GM12878 (cell line): ENCODE measurements at regions not wholly inside any gene's neighbourhood (a gene's known extent, or its start where the extent isn't known, plus 50 kb on each side); places are given as distances from the start of the nearest gene placed in this dataset.

Source experiments
- ESRRA ChIP-seq: IDR thresholded peaks from 2 replicates; pipeline ENCODE4 v1.6.1; 2012; ENCODE audit warnings: mild to moderate bottlenecking, low read length, improper control_type of control experiment
- ZZZ3 ChIP-seq: IDR thresholded peaks from 2 replicates; pipeline ENCODE4 v1.6.1; 2011; ENCODE audit warnings: low read depth; ENCODE audit not compliant: control insufficient read depth, insufficient read length
- TF ChIP-seq, protein P1 (sequence below), 3 experiments: IDR thresholded peaks in 2 of 3; conservative IDR thresholded peaks in 1 of 3; 2 replicates each; pipeline ENCODE4 v1.5.1; 2011; ENCODE audit warnings: low read depth in 3 of 3, low read length in 3 of 3, mild to moderate bottlenecking in 3 of 3, control low read depth in 2 of 3, moderate library complexity in 2 of 3, inconsistent platforms in 1 of 3, mixed read lengths in 1 of 3; ENCODE audit not compliant: control insufficient read depth in 2 of 3, insufficient read depth in 1 of 3; ENCODE audit errors: extremely low read depth in 1 of 3

DNA sequence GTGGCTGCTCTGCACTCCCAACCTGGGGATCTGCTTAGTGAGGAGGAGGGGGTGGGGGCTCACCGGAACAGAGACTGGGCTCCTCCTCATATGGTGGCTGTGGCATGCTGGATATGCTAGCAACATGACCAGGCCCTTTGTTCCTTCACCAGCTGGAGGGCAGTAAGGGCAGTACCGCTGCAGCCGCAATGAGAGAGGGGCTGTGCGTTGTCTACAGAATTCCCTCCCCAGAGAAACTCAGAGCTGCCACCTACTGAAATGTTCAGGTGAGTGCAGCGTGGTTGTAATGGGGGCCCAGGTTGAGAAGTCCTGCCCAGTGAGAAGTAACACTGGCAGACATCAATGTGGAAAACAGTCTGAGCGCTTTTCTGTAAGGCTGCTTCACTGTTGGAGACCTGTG lies 1211.9 kb upstream of the NXPH2 start:
- TF ChIP-seq, protein P1, sequence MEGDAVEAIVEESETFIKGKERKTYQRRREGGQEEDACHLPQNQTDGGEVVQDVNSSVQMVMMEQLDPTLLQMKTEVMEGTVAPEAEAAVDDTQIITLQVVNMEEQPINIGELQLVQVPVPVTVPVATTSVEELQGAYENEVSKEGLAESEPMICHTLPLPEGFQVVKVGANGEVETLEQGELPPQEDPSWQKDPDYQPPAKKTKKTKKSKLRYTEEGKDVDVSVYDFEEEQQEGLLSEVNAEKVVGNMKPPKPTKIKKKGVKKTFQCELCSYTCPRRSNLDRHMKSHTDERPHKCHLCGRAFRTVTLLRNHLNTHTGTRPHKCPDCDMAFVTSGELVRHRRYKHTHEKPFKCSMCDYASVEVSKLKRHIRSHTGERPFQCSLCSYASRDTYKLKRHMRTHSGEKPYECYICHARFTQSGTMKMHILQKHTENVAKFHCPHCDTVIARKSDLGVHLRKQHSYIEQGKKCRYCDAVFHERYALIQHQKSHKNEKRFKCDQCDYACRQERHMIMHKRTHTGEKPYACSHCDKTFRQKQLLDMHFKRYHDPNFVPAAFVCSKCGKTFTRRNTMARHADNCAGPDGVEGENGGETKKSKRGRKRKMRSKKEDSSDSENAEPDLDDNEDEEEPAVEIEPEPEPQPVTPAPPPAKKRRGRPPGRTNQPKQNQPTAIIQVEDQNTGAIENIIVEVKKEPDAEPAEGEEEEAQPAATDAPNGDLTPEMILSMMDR (IDR thresholded peaks at IDR 0.05 in 2 of 3, conservative IDR thresholded peaks at IDR 0.05 in 1 of 3; ENCODE audit: control insufficient read depth in 2 of 3, extremely low read depth in 1 of 3, insufficient read depth in 1 of 3, low read depth in 3 of 3, low read length in 3 of 3), result no peak
- TF ChIP-seq ESRRA (no peak), ZZZ3 (no peak)
